ENCODE measurements at regions not wholly inside any gene's neighbourhood (a gene's known extent, or its start where the extent isn't known, plus 50 kb on each side); places are given as distances from the start of the nearest gene placed in this dataset.

DNA sequence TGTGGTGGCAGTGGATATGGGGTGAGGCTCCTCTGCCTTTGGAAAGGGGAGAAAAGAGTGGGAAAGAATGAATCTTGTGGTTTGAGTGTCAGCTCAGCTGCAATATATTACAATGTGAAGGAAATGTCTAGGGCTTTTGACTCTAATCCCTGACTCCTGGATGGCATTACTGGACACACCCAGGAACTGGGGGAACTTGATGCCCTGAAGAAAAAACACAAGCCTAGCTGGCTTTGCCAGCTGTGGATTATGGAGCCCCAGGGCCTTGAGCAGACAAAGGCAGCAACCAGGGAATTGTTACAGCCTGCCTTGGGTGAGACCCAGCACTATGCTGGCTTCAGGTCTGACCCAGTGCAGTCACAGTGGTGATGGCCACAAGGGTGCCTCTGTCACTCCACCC lies 57.1 kb upstream of the CYSLTR1 start:
- Histone ChIP-seq H3K9me1 (ENCODE audit: control insufficient read depth, insufficient read depth, low read length) (no peaks in the 10 kb centered on the region), H3K36me3 (ENCODE audit: control insufficient read depth, insufficient read depth, low read length) (no peaks in the 10 kb centered on the region), H2AFZ (ENCODE audit: low read depth, low read length) (no peak overlapping the region), H4K20me1 (replicated peaks; ENCODE audit: control insufficient read depth, insufficient read depth, low read length) (no peaks in the 10 kb centered on the region), H3K9me3 (replicated peaks; ENCODE audit: control insufficient read depth, insufficient read depth, low read depth, low read length) (no peaks in the 10 kb centered on the region), H3K27me3 (ENCODE audit: control insufficient read depth in 2 of 2, insufficient read depth in 2 of 2, low read length in 2 of 2) (no peaks in the 10 kb centered on the region), H3K27ac (ENCODE audit: extremely low read depth, low read depth, low read length) (no peak overlapping the region), H3K4me1 (replicated peaks in 1 of 2; ENCODE audit: control insufficient read depth in 2 of 2, insufficient read depth in 2 of 2, low read length in 2 of 2) (no peaks in the 10 kb centered on the region), H3K4me2 (ENCODE audit: insufficient read depth, low read length) (no peak overlapping the region), H3K9ac (ENCODE audit: insufficient read depth in 1 of 2, low read depth in 2 of 2, low read length in 2 of 2) (no peak overlapping the region), H3K79me2 (ENCODE audit: control insufficient read depth, insufficient read depth, low read length) (no peaks in the 10 kb centered on the region), H3K4me3 (no peak overlapping the region)
- ATAC-seq: no peak
- DNase-seq (ENCODE audit: extremely low read depth in 1 of 4, low spot score in 3 of 4): no peak
- intact Hi-C loops (cut with micrococcal nuclease) (no loop called here), in situ Hi-C loops (cut with MboI) (no loop called here)
- no TSS peak for BruUV-seq (replicated peaks)
- TF ChIP-seq ZNF212 (CRISPR knock-in tag; IDR thresholded peaks at IDR 0.05) (no peak), XRCC3 (IDR thresholded peaks at IDR 0.05) (no peak), FOS (IDR thresholded peaks at IDR 0.05; ENCODE audit: extremely low read depth, insufficient read length) (no peak), HNRNPUL1 (IDR thresholded peaks at IDR 0.05; ENCODE audit: low read length) (no peak), RBM15 (IDR thresholded peaks at IDR 0.05; ENCODE audit: insufficient read depth, low read length) (no peak), HINFP (tag; conservative IDR thresholded peaks at IDR 0.05; ENCODE audit: low read depth) (no peak), TCF7L2 (IDR thresholded peaks at IDR 0.05; ENCODE audit: low read depth, low read length) (no peak), HNRNPLL (IDR thresholded peaks at IDR 0.05; ENCODE audit: low read depth, low read length, poor library complexity, severe bottlenecking) (no peak), BRD9 (IDR thresholded peaks at IDR 0.05; ENCODE audit: low read depth, partially characterized antibody) (no peak), CHCHD3 (CRISPR knock-in tag; IDR thresholded peaks at IDR 0.05) (no peak), ZNF184 (CRISPR knock-in tag; IDR thresholded peaks at IDR 0.05) (no peak), ETV6 (IDR thresholded peaks at IDR 0.05; ENCODE audit: borderline replicate concordance in 1 of 2, low read depth in 2 of 2, low read length in 1 of 2) (no peak), ETV6 (CRISPR knock-in tag; IDR thresholded peaks at IDR 0.05; ENCODE audit: borderline replicate concordance) (no peak), ZNF449 (CRISPR knock-in tag; IDR thresholded peaks at IDR 0.05) (no peak), ZC3H11A (IDR thresholded peaks at IDR 0.05; ENCODE audit: low read depth, low read length) (no peak)
- TF ChIP-seq, protein P1, sequence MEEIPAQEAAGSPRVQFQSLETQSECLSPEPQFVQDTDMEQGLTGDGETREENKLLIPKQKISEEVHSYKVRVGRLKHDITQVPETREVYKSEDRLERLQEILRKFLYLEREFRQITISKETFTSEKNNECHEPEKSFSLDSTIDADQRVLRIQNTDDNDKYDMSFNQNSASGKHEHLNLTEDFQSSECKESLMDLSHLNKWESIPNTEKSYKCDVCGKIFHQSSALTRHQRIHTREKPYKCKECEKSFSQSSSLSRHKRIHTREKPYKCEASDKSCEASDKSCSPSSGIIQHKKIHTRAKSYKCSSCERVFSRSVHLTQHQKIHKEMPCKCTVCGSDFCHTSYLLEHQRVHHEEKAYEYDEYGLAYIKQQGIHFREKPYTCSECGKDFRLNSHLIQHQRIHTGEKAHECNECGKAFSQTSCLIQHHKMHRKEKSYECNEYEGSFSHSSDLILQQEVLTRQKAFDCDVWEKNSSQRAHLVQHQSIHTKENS (CRISPR knock-in tag; IDR thresholded peaks at IDR 0.05): no peak
- TF ChIP-seq, protein P2, sequence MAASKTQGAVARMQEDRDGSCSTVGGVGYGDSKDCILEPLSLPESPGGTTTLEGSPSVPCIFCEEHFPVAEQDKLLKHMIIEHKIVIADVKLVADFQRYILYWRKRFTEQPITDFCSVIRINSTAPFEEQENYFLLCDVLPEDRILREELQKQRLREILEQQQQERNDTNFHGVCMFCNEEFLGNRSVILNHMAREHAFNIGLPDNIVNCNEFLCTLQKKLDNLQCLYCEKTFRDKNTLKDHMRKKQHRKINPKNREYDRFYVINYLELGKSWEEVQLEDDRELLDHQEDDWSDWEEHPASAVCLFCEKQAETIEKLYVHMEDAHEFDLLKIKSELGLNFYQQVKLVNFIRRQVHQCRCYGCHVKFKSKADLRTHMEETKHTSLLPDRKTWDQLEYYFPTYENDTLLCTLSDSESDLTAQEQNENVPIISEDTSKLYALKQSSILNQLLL (CRISPR knock-in tag; IDR thresholded peaks at IDR 0.05; ENCODE audit: borderline replicate concordance): no peak
- FAIRE-seq: no peak
- ChIA-PET POLR2A (no interaction called here), CTCF (ENCODE audit: low intra/inter-chr PET ratio) (no interaction called here)

Data from K562 (cell line).